GM12878 (cell line): ENCODE measurements at regions not wholly inside any gene's neighbourhood (a gene's known extent, or its start where the extent isn't known, plus 50 kb on each side); places are given as distances from the start of the nearest gene placed in this dataset.

Experiments used
- BACH1 ChIP-seq: fragments of 450-650 bp; IDR thresholded peaks from 2 replicates; pipeline ENCODE4 v1.6.1; 2017; ENCODE audit warnings: mild to moderate bottlenecking, borderline replicate concordance
- CTCF ChIP-seq, 3 experiments: IDR thresholded peaks in 2 of 3; conservative IDR thresholded peaks in 1 of 3; 2 replicates each; pipeline ENCODE4 v1.5.1; 2011; ENCODE audit warnings: low read depth in 3 of 3, low read length in 3 of 3, mild to moderate bottlenecking in 3 of 3, control low read depth in 2 of 3, moderate library complexity in 2 of 3, inconsistent platforms in 1 of 3, mixed read lengths in 1 of 3; ENCODE audit not compliant: control insufficient read depth in 2 of 3, insufficient read depth in 1 of 3; ENCODE audit errors: extremely low read depth in 1 of 3
- EGR1 ChIP-seq, 2 experiments: IDR thresholded peaks; 1 replicate in 1 of 2; 2 replicates in 1 of 2; pipeline ENCODE4 v1.6.1; 2011 to 2012; ENCODE audit warnings: low read depth in 2 of 2, low read length in 2 of 2, borderline replicate concordance in 1 of 2, mild to moderate bottlenecking in 1 of 2, moderate library complexity in 1 of 2
- EZH2 ChIP-seq: IDR thresholded peaks from 2 replicates; pipeline ENCODE4 v1.6.1; 2012; ENCODE audit warnings: low read depth, mild to moderate bottlenecking, control low read depth, inconsistent platforms, low read length, borderline replicate concordance; ENCODE audit not compliant: control insufficient read depth
- IKZF1 ChIP-seq: fragments of 450-650 bp; conservative IDR thresholded peaks from 2 replicates; pipeline ENCODE4 v1.6.1; 2017; ENCODE audit warnings: antibody characterized with exemption, mild to moderate bottlenecking
- MAX ChIP-seq: IDR thresholded peaks from 2 replicates; pipeline ENCODE4 v1.6.1; 2012; ENCODE audit warnings: low read depth, low read length, improper control_type of control experiment
- POLR2A ChIP-seq: IDR thresholded peaks from 2 replicates; pipeline ENCODE4 v1.6.1; 2011; ENCODE audit warnings: low read depth, mild to moderate bottlenecking, low read length
- POLR2AphosphoS5 ChIP-seq: IDR thresholded peaks from 2 replicates; pipeline ENCODE4 v1.6.1; 2011; ENCODE audit warnings: mild to moderate bottlenecking, low read length, inconsistent platforms
- SP1 ChIP-seq: IDR thresholded peaks from one replicate; pipeline ENCODE4 v1.6.1; 2011; ENCODE audit warnings: low read depth, low read length
- SPI1 ChIP-seq: IDR thresholded peaks from 2 replicates; pipeline ENCODE4 v1.6.1; 2011; ENCODE audit warnings: low read depth, mild to moderate bottlenecking, low read length, moderate library complexity, borderline replicate concordance; ENCODE audit not compliant: insufficient read depth
- TCF12 ChIP-seq: IDR thresholded peaks from 2 replicates; pipeline ENCODE4 v1.6.1; 2011; ENCODE audit warnings: low read depth, mild to moderate bottlenecking, low read length
- YY1 ChIP-seq: IDR thresholded peaks from 2 replicates; pipeline ENCODE4 v1.6.1; 2011; ENCODE audit warnings: low read depth, mild to moderate bottlenecking, low read length
- ZBTB4 ChIP-seq: fragments of 450-650 bp; formaldehyde crosslinking; IDR thresholded peaks from 2 replicates; pipeline ENCODE4 v1.4.0; 2022; ENCODE audit warnings: mild to moderate bottlenecking, moderate library complexity

- TF ChIP-seq IKZF1, result no peak
- TF ChIP-seq SP1, result no peak
- TF ChIP-seq YY1, result no peak
- TF ChIP-seq TCF12, result no peak
- TF ChIP-seq ZBTB4, result no peak
- TF ChIP-seq SPI1, result no peak
- no peak for TF ChIP-seq POLR2A
- TF ChIP-seq CTCF (IDR thresholded peaks at IDR 0.05 in 2 of 3, conservative IDR thresholded peaks at IDR 0.05 in 1 of 3; ENCODE audit: control insufficient read depth in 2 of 3, extremely low read depth in 1 of 3, insufficient read depth in 1 of 3, low read depth in 3 of 3, low read length in 3 of 3), result no peak
- no peak for TF ChIP-seq POLR2AphosphoS5
- TF ChIP-seq EZH2, result no peak
- no peak for TF ChIP-seq MAX
- TF ChIP-seq EGR1 (IDR thresholded peaks at IDR 0.05; ENCODE audit: borderline replicate concordance in 1 of 2, low read depth in 2 of 2, low read length in 2 of 2), result no peak
- TF ChIP-seq BACH1, result no peak
Measured at GRCh38 chr3:27536491-27536890, 52.3 kb upstream of the SLC4A7 start.
